ENCODE measurements at regions not wholly inside any gene's neighbourhood (a gene's known extent, or its start where the extent isn't known, plus 50 kb on each side); places are given as distances from the start of the nearest gene placed in this dataset.

DNA sequence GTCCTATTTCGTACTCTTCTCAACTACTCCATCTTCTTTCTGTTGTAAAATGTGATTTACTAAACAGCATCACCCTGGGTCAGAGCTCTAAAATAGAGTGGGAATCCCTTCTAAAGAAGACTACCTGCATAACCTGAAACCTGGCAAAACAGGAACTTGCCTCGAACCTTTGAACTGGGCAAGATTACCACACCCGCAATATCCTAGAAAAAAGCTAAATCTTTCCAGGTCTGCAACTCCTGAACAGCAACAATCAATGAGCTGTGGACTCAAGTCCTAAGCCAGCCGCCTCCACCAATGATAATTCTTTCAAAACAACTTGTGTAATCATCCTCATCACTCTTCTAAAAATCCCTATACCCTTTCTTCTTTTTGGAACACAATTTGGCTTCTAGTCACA is 824.2 kb upstream of the COBL start:
- Histone ChIP-seq H3K27me3 (no peaks in the 10 kb centered on the region), H3K4me3 (no peak overlapping the region), H3K36me3 (no peaks in the 10 kb centered on the region), H3K4me1 (no peaks in the 10 kb centered on the region), H3K9me3 (no peaks in the 10 kb centered on the region), H3K27ac (no peak overlapping the region)
- intact Hi-C loops (cut with DNase I; ENCODE audit: low total_unique reads): no loop called here
- DNase-seq (ENCODE audit: low spot score in 2 of 2): no peak
- no peak for TF ChIP-seq POLR2AphosphoS5 (IDR thresholded peaks at IDR 0.05)
- no peak for TF ChIP-seq POLR2A (IDR thresholded peaks at IDR 0.05)
- TF ChIP-seq, protein P1, sequence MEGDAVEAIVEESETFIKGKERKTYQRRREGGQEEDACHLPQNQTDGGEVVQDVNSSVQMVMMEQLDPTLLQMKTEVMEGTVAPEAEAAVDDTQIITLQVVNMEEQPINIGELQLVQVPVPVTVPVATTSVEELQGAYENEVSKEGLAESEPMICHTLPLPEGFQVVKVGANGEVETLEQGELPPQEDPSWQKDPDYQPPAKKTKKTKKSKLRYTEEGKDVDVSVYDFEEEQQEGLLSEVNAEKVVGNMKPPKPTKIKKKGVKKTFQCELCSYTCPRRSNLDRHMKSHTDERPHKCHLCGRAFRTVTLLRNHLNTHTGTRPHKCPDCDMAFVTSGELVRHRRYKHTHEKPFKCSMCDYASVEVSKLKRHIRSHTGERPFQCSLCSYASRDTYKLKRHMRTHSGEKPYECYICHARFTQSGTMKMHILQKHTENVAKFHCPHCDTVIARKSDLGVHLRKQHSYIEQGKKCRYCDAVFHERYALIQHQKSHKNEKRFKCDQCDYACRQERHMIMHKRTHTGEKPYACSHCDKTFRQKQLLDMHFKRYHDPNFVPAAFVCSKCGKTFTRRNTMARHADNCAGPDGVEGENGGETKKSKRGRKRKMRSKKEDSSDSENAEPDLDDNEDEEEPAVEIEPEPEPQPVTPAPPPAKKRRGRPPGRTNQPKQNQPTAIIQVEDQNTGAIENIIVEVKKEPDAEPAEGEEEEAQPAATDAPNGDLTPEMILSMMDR (IDR thresholded peaks at IDR 0.05): no peak

DNA sequence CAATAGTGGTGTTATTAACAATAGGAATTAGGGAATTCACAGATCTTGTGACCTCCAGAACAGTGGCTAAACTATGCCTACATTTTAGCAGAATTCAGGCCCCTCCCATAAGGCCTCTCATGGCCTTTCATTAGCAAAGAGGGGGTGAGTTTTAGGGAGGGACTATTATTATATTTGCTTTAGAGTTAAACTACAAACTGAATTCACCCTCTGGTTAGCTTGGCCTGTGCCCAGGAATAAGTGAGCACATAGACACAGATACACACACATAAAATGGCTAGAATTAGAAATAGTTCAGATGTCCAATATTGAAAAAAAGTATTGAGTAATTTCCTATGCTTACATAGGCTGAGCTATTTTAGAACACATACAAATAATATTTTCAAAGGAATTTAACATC is 818.8 kb upstream of the COBL start:
- H3K4me3 ChIP-seq: no peak overlapping the region
- no peak overlapping the region for H3K27ac ChIP-seq
- intact Hi-C loops (cut with DNase I; ENCODE audit: low total_unique reads): no loop called here
- no peaks in the 10 kb centered on the region for H3K4me1 ChIP-seq
- H3K27me3 ChIP-seq: no peaks in the 10 kb centered on the region
- no peaks in the 10 kb centered on the region for H3K36me3 ChIP-seq
- no peaks in the 10 kb centered on the region for H3K9me3 ChIP-seq
- TF ChIP-seq POLR2AphosphoS5 (IDR thresholded peaks at IDR 0.05): no peak
- TF ChIP-seq, protein P1 (IDR thresholded peaks at IDR 0.05): no peak
- TF ChIP-seq POLR2A (IDR thresholded peaks at IDR 0.05): no peak
- no peak for DNase-seq (ENCODE audit: low spot score in 2 of 2)

DNA sequence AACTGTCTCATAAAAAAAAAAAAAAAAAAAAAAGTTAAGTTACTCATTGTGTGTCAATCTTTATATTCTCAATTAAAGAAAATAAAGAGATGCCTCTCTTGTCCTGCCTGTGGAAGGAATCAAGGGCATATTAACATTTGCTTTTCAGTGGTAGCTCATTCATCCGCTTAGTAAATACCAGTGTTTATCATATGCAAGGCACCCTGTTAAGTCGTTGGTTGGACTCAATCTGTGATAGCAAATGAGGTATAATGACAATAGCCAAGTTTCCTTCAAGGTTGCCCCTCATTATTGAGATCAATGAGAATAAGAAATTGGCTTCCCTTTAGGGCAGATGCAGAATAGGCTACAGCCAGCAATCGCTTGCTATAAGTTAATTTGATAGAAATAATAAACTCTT is 812.7 kb upstream of the COBL start:
- Histone ChIP-seq H3K4me1 (no peaks in the 10 kb centered on the region), H3K36me3 (no peaks in the 10 kb centered on the region), H3K27ac (no peak overlapping the region), H3K9me3 (no peaks in the 10 kb centered on the region), H3K27me3 (no peaks in the 10 kb centered on the region), H3K4me3 (no peak overlapping the region)
- intact Hi-C loops (cut with DNase I; ENCODE audit: low total_unique reads): no loop called here
- TF ChIP-seq POLR2AphosphoS5 (IDR thresholded peaks at IDR 0.05) (no peak), POLR2A (IDR thresholded peaks at IDR 0.05) (no peak)
- TF ChIP-seq, protein P1 (IDR thresholded peaks at IDR 0.05): no peak
- no peak for DNase-seq (ENCODE audit: low spot score in 2 of 2)

DNA sequence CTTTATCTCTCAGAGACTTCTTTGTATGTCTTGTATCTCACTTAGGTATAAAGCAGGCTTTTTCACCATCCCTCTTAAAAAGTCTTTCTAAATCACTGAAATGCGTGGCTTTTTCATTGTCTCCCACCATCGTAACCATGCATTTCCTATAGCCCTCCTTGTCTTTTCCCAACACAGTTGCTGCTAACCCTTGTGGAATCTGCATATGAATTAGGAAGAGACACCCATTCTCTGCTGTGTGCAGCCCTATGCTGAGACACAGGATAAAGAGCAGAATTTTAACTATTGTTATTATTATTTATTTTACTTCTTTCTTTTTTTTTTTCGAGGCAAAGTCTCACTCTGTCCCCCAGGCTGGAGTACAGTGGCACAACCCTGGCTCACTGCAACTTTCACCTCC is 804.3 kb upstream of the COBL start:
- Histone ChIP-seq H3K4me3 (no peak overlapping the region), H3K4me1 (no peaks in the 10 kb centered on the region), H3K36me3 (no peaks in the 10 kb centered on the region), H3K27me3 (peaks cover 0 to 4% of the 10 kb centered on the region in 2 donors), H3K27ac (no peak overlapping the region), H3K9me3 (no peaks in the 10 kb centered on the region)
- no peak for DNase-seq (ENCODE audit: low spot score in 2 of 2)
- intact Hi-C loops (cut with DNase I; ENCODE audit: low total_unique reads): no loop called here
- TF ChIP-seq POLR2A (IDR thresholded peaks at IDR 0.05): no peak
- TF ChIP-seq, protein P1 (IDR thresholded peaks at IDR 0.05): no peak
- TF ChIP-seq POLR2AphosphoS5 (IDR thresholded peaks at IDR 0.05): no peak

DNA sequence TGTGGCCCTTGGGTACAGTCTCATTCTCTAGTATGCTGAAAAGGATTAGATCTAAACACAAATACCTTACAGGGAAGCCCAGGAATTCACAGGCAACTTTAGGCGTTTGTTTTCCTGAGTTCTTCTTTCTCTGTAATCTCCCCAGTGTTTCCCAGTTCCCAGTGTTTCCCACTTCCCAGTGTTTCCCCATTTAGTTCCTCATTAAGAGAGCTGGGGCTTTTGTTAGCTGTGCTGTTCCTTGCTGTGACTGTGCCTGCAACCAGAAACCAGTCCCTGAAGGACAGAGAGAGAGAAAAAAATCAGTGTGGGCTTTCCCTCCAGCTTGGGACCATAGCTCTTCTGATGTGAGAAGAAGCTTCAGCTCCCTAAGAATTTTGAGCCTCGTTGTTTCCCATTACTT is 802.9 kb upstream of the COBL start:
- intact Hi-C loops (cut with DNase I; ENCODE audit: low total_unique reads): no loop called here
- no peak overlapping the region for H3K27ac ChIP-seq
- no peaks in the 10 kb centered on the region for H3K4me1 ChIP-seq
- H3K4me3 ChIP-seq: no peak overlapping the region
- TF ChIP-seq, protein P1 (IDR thresholded peaks at IDR 0.05): no peak
- TF ChIP-seq POLR2AphosphoS5 (IDR thresholded peaks at IDR 0.05) (no peak), POLR2A (IDR thresholded peaks at IDR 0.05) (no peak)
- H3K9me3 ChIP-seq: no peaks in the 10 kb centered on the region
- no peak for DNase-seq (ENCODE audit: low spot score in 2 of 2)
- H3K36me3 ChIP-seq: no peaks in the 10 kb centered on the region
- peaks cover 0 to 4% of the 10 kb centered on the region in 2 donors for H3K27me3 ChIP-seq

Measured in breast epithelium (tissue), 4 donors.